HAP-1 (cell line): ENCODE measurements at regions not wholly inside any gene's neighbourhood (a gene's known extent, or its start where the extent isn't known, plus 50 kb on each side); places are given as distances from the start of the nearest gene placed in this dataset.
"Not testable (repeated sequence)": the region's sequence is repeated elsewhere in the genome, so short reads cannot be mapped to it uniquely, and the experiment has no call there.

Experiments used
- DNase-seq, 2 experiments: peaks; one replicate each; pipeline ENCODE4 v3.0.0-alpha.2; 2016 to 2020; ENCODE audit warnings: low spot score in 2 of 2
- H3K27me3 ChIP-seq: fragments of 250-450 bp; sonication (Bioruptor Pico); 2 replicates; pipeline ENCODE4 v1.5.1; 2020; ENCODE audit warnings: low read depth, mild to moderate bottlenecking, moderate library complexity
- H3K36me3 ChIP-seq: fragments of 250-450 bp; sonication (Bioruptor Pico); replicated peaks from 2 replicates; pipeline ENCODE4 v1.5.1; 2020; ENCODE audit warnings: mild to moderate bottlenecking
- H3K4me1 ChIP-seq: fragments of 250-450 bp; sonication (Bioruptor Pico); 2 replicates; pipeline ENCODE4 v1.5.1; 2020; ENCODE audit warnings: mild to moderate bottlenecking
- H3K4me3 ChIP-seq: fragments of 250-450 bp; sonication (Bioruptor Pico); 2 replicates; pipeline ENCODE4 v1.5.1; 2020; ENCODE audit warnings: mild to moderate bottlenecking, moderate library complexity
- H3K9me3 ChIP-seq: fragments of 250-450 bp; sonication (Bioruptor Pico); 2 replicates; pipeline ENCODE4 v1.5.1; 2020; ENCODE audit warnings: mild to moderate bottlenecking, moderate library complexity
- in situ Hi-C: fragments of 300-500 bp; cut with MboI; formaldehyde crosslinking; loops from 3 replicates; pipeline ENCODE4 v1.14.3; 2020; ENCODE audit warnings: low sequenced_read_pairs, inconsistent platforms, mixed read lengths

DNA sequence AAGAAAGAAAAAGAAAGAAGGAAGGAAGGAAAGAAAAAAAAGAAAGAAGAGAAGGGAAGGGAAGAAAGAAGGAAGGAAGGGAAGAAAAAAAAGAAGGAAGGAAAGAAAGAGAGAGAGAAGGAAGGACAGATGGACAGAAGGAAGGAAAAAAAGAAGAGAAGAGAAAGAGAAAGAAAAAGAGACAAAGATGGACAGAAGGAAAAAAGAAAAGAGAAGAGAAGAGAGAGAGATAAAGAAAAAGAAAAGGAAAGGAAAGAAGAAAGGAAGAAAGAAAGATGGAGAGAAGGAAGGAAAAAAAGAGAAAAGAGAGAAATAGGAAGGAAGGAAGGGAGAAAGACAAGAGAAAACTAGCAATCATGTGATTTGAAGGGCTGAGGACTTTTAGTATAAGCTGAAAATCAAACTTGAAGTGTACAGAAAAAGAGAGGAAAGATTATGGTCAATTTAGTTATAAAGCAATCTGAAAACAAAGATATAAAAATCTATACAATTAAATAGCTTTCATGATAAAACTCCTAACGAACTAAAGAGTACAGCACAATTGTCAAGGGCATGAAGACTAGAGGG is 115.3 kb downstream of the LTN1 start:
- Histone ChIP-seq H3K36me3 (peaks cover 8% of the 10 kb centered on the region; the same call in 1 of the 2 replicates), H3K4me1 (no peaks in the 10 kb centered on the region), H3K27me3 (no peaks in the 10 kb centered on the region), H3K4me3 (no peak overlapping the region), H3K9me3 (no peaks in the 10 kb centered on the region)
- in situ Hi-C loops = no loop called here
- no peak for DNase-seq

DNA sequence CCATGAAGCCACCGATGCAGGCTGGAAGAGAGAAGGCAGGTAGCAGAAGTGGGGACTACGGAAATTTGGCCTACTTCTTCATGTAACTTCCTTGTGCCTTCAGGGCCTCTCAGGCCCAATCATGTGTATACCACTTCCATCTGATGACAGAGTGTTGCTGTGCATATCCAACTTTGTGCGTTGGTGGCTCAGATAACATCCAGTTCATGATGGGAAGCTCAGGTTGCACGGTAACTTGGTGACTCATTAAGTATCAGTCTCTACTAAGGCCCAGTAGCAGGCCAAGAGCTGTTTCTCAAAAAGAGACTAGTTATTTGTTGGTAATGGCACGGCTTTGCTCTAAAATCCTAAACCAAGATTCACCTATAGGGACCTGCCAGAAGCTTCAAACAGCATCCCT is 117.6 kb downstream of the LTN1 start:
- Histone ChIP-seq H3K4me1 (no peaks in the 10 kb centered on the region), H3K4me3 (no peak overlapping the region), H3K36me3 (peaks cover 8% of the 10 kb centered on the region; the same call in 1 of the 2 replicates), H3K27me3 (no peaks in the 10 kb centered on the region), H3K9me3 (no peaks in the 10 kb centered on the region)
- no peak for DNase-seq
- in situ Hi-C loops = no loop called here

DNA sequence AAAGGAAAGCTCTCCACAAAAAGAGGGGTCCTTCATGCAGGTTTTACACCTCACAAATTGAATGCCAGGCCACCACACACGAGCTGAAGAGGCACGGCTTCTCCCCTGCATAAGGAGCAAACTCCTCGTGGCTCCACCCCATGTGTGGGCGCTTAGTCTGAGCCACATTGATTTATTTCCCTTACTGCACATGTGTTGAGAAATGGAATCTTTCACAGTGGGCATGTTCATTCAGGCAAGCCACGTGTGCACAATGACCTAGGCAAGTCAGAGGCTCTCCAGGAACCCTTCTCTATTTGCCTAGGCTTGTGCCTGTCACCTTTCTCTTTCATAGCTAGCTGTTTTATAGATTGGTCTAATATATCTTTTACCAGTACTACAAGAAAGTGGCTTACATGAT is 120.5 kb downstream of the LTN1 start:
- Histone ChIP-seq H3K27me3 (no peaks in the 10 kb centered on the region), H3K9me3 (no peaks in the 10 kb centered on the region), H3K4me3 (no peak overlapping the region), H3K36me3 (peaks cover 3% of the 10 kb centered on the region; the same call in 1 of the 2 replicates), H3K4me1 (no peaks in the 10 kb centered on the region)
- in situ Hi-C loops = no loop called here
- no peak for DNase-seq

DNA sequence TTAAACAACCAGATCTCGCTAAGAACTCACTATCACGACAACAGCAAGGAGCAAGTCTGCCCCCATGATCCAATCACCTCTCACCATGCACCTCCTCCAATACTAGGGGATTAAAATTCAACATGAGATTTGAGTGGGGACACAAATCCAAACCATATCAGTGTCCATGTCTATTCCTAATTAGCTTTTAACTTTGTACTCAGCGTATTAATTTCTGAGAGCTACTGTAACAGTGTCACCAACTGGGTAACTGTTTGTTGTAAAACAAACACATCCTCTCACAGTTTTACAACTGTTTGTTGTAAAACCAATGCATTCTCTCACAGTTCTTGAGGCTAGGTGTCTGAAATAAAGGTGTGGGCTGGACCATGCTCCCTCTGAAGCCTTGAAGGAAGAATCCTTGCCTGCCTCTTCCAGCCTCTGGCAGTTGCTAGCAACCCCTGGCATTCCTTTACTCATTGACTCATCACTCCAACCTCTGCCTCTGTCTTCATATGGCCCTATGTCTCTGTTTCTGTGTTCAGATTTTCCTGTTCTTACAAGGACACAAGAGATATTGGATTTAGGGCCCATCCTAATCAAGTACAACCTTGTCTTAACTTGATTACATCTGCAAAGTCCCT is 121.2 kb downstream of the LTN1 start:
- H3K9me3 ChIP-seq = no peaks in the 10 kb centered on the region
- no peaks in the 10 kb centered on the region for H3K4me1 ChIP-seq
- DNase-seq = no peak
- H3K4me3 ChIP-seq = no peak overlapping the region
- no peaks in the 10 kb centered on the region for H3K27me3 ChIP-seq
- H3K36me3 ChIP-seq = peaks cover 3% of the 10 kb centered on the region; the same call in 1 of the 2 replicates
- in situ Hi-C loops = no loop called here

DNA sequence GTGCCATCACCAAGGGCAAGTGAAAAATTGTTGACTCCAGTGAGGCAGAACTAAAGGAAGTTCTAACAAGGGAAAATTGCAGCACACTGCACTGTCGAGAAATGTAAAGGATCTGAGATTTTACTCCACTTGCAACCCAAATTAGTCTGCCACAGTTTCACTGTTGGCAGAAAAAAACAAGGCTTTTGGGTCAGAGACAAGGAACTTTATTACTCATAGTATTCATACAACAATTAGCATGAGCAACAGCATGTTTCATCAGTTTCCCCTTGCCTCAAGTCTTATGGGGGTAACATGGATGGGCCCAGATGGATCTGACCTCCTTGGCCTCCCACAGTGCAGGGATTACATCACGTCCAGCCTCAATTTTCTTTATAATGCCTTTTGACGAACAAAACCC is 125.3 kb downstream of the LTN1 start:
- Histone ChIP-seq H3K27me3 (no peaks in the 10 kb centered on the region), H3K4me3 (no peak overlapping the region), H3K9me3 (no peaks in the 10 kb centered on the region), H3K4me1 (peaks cover 2% of the 10 kb centered on the region; the same call in 1 of the 2 replicates), H3K36me3 (peaks cover 3% of the 10 kb centered on the region; the same call in 1 of the 2 replicates)
- no peak for DNase-seq
- in situ Hi-C loops = no loop called here

DNA sequence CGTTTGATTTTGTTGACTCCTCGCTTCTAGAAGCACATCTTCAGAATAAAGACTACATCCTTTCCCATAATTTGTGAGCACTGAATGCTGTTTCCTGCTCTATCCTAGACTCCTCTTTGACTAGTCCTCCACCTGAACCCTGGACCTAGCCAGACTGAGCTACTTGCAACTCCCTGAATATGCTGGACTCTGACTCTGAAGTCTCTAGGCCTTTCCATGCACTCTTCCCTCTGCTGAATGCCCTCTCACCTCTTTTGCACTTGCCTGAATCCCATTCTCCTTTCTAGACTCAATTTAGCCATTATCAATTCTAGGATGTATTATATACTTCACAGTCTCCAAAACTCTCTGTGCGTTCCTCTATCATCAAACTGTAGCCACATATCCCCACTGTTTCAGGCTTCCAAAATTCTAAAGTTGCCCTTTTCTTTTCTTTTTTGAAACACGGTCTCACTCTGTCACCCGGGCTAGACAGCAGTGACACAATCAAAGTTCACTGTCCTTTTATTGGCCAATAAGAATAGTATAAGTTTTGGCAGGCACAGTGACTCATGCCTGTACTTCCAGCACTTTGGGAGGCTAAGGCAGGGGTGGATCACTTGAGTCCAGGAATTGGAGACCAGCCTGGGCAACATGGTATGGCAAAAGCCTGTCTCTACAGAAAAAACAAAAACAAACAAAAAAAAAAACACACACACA is 127.0 kb downstream of the LTN1 start:
- H3K9me3 ChIP-seq = no peaks in the 10 kb centered on the region
- peaks cover 2% of the 10 kb centered on the region; the same call in 1 of the 2 replicates for H3K4me1 ChIP-seq
- in situ Hi-C loops = no loop called here
- no peak overlapping the region for H3K4me3 ChIP-seq
- H3K27me3 ChIP-seq = no peaks in the 10 kb centered on the region
- peaks cover 3% of the 10 kb centered on the region; the same call in 1 of the 2 replicates for H3K36me3 ChIP-seq
- no peak for DNase-seq

DNA sequence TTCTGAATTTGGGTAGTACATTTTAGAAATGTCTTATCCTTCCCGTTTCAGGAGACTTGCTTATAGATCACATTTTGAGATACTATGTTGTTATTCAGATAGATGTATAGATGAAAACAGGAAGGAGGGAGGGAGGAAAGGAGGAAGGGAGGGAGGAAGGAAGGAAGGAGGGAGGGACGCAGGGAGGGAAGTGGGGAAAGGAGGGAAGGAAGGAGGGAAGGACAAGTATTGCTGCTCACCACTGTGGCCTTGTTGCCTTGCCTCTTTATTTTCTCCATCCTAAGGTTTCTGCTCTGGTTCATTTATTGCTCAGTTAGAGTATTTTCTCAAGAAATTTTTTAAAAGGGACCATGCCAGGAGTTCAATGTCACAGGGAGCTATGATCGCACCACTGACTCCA is 134.3 kb downstream of the LTN1 start:
- Histone ChIP-seq H3K27me3 (no peaks in the 10 kb centered on the region), H3K9me3 (no peaks in the 10 kb centered on the region), H3K4me1 (peaks cover 2% of the 10 kb centered on the region; the same call in 1 of the 2 replicates), H3K4me3 (no peak overlapping the region), H3K36me3 (no peaks in the 10 kb centered on the region)
- in situ Hi-C loops = no loop called here
- DNase-seq = no peak

DNA sequence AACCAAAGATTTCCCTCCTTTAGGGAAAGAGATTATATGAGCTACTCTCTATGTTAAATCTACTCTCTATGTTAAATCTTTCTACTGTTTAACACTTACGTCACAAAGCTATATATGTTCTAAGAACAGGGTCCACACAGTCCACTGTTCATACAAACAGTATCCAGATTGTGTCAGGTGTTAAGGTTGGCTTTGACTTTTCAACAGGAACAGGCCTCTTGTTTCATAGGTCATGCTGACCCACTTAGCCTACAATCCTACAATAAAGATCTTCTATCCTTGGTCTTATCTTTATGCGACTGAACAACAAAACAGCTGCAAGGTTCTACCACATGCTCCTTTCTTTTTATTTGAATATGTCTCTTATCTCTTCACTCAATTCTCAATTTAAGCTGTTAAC is 134.9 kb downstream of the LTN1 start:
- Histone ChIP-seq H3K4me1 (peaks cover 2% of the 10 kb centered on the region; the same call in 1 of the 2 replicates), H3K9me3 (no peaks in the 10 kb centered on the region), H3K36me3 (no peaks in the 10 kb centered on the region), H3K27me3 (no peaks in the 10 kb centered on the region), H3K4me3 (no peak overlapping the region)
- in situ Hi-C loops = no loop called here
- no peak for DNase-seq

DNA sequence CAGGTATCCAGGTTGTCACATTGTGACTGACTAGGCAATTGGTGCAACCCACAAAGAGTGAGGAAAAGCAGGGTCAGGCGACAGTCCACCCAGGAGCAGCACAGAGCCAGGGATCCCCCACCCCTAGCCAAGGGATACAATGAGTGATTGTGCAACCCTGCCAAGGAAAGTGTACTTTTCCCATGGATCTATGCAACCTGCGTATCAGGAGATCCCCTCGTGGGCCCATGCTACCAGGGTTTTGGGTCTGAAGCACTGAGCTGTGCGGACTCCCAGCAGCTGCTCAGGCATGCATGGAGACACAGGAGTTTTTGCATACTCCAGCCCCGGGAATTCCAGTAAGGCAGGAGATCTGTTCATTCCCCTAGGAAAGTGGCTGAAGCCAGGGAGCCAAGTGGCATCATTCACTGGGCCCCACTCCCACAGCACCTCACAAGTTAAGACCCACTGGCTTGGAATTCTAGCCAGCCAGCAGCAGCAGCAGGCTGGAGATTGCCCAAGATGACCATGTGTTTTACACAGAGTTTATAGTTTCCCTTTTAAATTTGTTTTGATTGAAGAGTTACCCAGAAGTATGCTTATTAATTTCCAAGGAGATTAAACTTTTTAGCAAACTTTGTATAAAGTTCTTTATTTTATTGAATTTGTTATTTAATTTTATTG is 136.0 kb downstream of the LTN1 start:
- Histone ChIP-seq H3K36me3 (no peaks in the 10 kb centered on the region), H3K27me3 (no peaks in the 10 kb centered on the region), H3K9me3 (no peaks in the 10 kb centered on the region), H3K4me3 (no peak overlapping the region), H3K4me1 (no peaks in the 10 kb centered on the region)
- DNase-seq = no peak
- in situ Hi-C loops = no loop called here

DNA sequence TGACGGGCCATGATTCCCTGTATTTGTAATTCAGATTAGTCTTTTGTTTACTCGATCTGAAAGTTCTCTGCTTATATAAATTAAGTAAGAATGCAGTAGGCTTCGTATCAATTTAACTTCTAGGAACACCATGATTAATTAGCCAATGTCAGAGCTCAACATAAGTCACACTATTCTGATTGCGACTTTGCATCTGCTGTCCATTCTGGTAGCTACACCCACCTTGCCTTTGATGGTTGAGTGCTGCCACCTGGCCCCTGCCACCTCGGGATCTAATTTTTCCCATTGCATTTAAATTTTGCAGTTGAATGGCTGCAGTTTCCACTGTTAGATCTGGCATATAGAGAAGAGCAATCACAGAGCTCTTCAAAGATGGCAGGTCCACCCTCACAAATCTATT is 140.0 kb downstream of the LTN1 start:
- no peak for DNase-seq
- in situ Hi-C loops = no loop called here
- H3K36me3 ChIP-seq = no peaks in the 10 kb centered on the region

DNA sequence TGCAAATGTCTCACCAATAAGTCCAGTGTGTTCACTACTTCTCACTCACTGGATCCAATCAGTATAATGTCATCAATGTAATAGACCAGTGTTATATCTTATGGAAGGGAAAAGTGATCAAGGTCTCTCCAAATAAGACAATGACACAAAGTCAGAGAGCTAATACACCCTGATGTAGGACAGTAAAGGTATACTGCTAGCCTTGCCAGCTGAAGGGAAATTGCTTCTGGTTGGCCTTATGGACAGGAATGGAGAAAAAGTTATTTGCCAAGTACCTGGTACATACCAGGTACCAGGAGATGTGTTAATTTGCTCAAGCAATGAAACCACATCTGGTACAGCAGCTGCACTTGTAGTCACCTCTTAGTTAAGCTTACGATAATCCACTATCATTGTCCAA is 141.0 kb downstream of the LTN1 start:
- in situ Hi-C loops = no loop called here
- no peak overlapping the region for H3K4me3 ChIP-seq
- no peaks in the 10 kb centered on the region for H3K27me3 ChIP-seq
- no peaks in the 10 kb centered on the region for H3K36me3 ChIP-seq
- no peaks in the 10 kb centered on the region for H3K4me1 ChIP-seq
- DNase-seq = no peak
- H3K9me3 ChIP-seq = no peaks in the 10 kb centered on the region

More for the DNA sequence above, 140.0 kb downstream of the LTN1 start:
- Histone ChIP-seq H3K4me3 (no peak overlapping the region), H3K9me3 (no peaks in the 10 kb centered on the region), H3K27me3 (no peaks in the 10 kb centered on the region), H3K4me1 (no peaks in the 10 kb centered on the region)

DNA sequence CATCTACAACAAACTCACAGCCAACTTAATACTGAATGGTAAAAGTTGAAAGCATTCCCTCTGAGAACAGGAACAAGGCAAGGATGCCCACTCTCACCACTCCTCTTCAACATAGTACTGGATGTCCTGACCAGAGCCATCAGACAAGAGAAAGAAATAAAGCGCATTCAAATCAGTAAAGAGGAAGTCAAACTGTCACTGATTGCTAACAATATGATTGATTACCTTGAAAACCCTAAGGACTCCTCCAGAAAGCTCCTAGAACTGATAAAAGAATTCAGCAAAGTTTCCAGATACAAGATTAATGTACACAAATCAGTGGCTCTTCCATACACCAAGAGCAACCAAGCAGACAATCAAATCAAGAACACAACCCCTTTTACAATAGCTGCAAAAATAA is 153.4 kb downstream of the LTN1 start:
- H3K27me3 ChIP-seq, H3K9me3 ChIP-seq, DNase-seq, in situ Hi-C loops, H3K36me3 ChIP-seq, H3K4me3 ChIP-seq, H3K4me1 ChIP-seq: not testable (repeated sequence)

DNA sequence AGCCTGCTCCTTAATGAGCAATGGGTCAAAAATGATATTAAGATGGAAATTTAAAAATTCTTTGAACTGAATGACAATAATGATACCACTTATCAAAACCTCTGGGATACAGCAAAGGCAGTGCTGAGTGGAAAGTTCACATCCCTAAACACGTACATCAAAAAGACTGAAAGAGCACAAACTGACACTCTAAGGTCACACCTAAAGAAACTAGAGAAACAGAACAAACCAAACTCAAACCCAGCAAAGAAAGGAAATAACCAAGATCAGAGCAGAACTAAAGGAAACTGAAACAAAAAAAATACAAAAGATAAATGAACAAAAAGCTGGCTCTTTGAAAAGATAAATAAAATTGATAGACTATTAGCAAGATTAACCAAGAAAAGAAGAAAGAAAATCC is 155.3 kb downstream of the LTN1 start:
- H3K36me3 ChIP-seq, H3K9me3 ChIP-seq, H3K27me3 ChIP-seq, DNase-seq, H3K4me3 ChIP-seq, in situ Hi-C loops, H3K4me1 ChIP-seq: not testable (repeated sequence)

DNA sequence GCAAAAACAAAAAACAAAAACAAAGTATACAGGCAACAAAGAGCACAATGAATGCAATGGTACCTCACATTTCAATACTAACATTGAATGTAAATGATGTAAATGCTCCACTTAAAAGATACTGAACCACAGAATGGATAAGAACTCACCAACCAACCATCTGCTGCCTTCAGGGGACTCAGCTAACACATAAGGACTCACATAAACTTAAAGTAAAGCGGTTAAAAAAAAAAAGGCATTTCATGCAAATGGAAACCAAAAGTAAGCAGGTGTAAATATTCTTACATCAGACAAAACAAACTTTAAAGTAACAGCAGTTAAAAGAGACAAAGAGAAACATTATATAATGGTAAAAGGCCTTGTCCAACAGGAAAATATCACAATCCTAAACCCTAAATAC is 156.1 kb downstream of the LTN1 start:
- H3K36me3 ChIP-seq, H3K4me1 ChIP-seq, in situ Hi-C loops, DNase-seq, H3K9me3 ChIP-seq, H3K27me3 ChIP-seq, H3K4me3 ChIP-seq: not testable (repeated sequence)
